Loucy (cell line): ENCODE measurements at regions not wholly inside any gene's neighbourhood (a gene's known extent, or its start where the extent isn't known, plus 50 kb on each side); places are given as distances from the start of the nearest gene placed in this dataset.

ENCODE experiments used
- CTCF ChIP-seq: fragments of 200-600 bp; sonication (generic); conservative IDR thresholded peaks from 2 replicates; pipeline ENCODE4 v1.5.1; 2014; ENCODE audit warnings: mild to moderate bottlenecking, antibody characterized with exemption, low read length
- EZH2phosphoT487 ChIP-seq: fragments of 200-600 bp; IDR thresholded peaks from 2 replicates; pipeline ENCODE4 v1.6.1; 2018; ENCODE audit warnings: antibody characterized with exemption, mild to moderate bottlenecking, moderate library complexity, borderline replicate concordance

DNA sequence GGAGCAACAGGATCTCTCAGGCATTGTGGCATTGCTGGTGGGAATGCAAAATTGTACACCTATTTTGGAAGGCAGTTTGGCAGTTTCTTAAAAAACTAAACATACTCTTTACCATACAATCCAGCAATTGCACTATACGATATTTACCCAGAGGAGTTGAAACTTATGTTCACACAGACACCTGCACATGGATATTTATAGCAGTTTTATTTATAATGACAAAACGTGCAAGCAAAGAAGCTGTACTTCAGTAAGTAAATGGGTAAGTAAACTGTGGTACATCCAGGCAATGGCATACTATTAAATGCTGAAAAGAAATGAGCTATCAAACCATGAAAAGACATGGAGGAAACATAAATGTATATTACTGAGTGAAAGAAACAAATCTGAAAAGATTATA, 71.6 kb upstream of the UBAC2 start:
- TF ChIP-seq CTCF (no peak), EZH2phosphoT487 (no peak)
